ENCODE measurements at regions not wholly inside any gene's neighbourhood (a gene's known extent, or its start where the extent isn't known, plus 50 kb on each side); places are given as distances from the start of the nearest gene placed in this dataset.

- no peak for TF ChIP-seq PATZ1 (CRISPR knock-in tag; IDR thresholded peaks at IDR 0.05; ENCODE audit: borderline replicate concordance)
- TF ChIP-seq ARNTL (CRISPR knock-in tag; IDR thresholded peaks at IDR 0.05; ENCODE audit: borderline replicate concordance, low read depth), result no peak
- no peak for TF ChIP-seq RARB (CRISPR knock-in tag; IDR thresholded peaks at IDR 0.05)
- TF ChIP-seq ZFP3 (CRISPR knock-in tag; IDR thresholded peaks at IDR 0.05), result no peak
- TF ChIP-seq GLIS3 (CRISPR knock-in tag; IDR thresholded peaks at IDR 0.05), result no peak
- no peak for TF ChIP-seq ZFP30 (CRISPR knock-in tag; IDR thresholded peaks at IDR 0.05)
- no peak for TF ChIP-seq ZNF565 (CRISPR knock-in tag; conservative IDR thresholded peaks at IDR 0.05; ENCODE audit: low read depth)
- TF ChIP-seq ESRRG (CRISPR knock-in tag; IDR thresholded peaks at IDR 0.05), result no peak
- TF ChIP-seq SNAI2 (CRISPR knock-in tag; IDR thresholded peaks at IDR 0.05), result no peak
These were observed 194.9 kb upstream of the BTG1 start for GRCh38 chr12:92340441-92341064.

Data from SK-N-SH treated with all-trans-retinoic acid at 6 μM for 48 hours (cell line).